IPS-18a (cell line): ENCODE measurements at regions not wholly inside any gene's neighbourhood (a gene's known extent, or its start where the extent isn't known, plus 50 kb on each side); places are given as distances from the start of the nearest gene placed in this dataset.

Experiments
- H3K27ac ChIP-seq: one replicate; pipeline ENCODE4 v1.5.1; 2013; ENCODE audit warnings: low read length
- H3K27me3 ChIP-seq: one replicate; pipeline ENCODE4 v1.6.1; 2013; ENCODE audit warnings: mild to moderate bottlenecking, low read length; ENCODE audit not compliant: control insufficient read depth, insufficient read depth
- H3K36me3 ChIP-seq: one replicate; pipeline ENCODE4 v1.6.1; 2013; ENCODE audit warnings: low read depth, low read length; ENCODE audit not compliant: control insufficient read depth
- H3K4me1 ChIP-seq: one replicate; pipeline ENCODE4 v1.6.1; 2013; ENCODE audit warnings: low read depth, low read length; ENCODE audit not compliant: control insufficient read depth
- H3K4me3 ChIP-seq: one replicate; pipeline ENCODE4 v1.5.1; 2013; ENCODE audit warnings: low read length
- H3K9ac ChIP-seq: one replicate; pipeline ENCODE4 v1.6.1; 2013; ENCODE audit warnings: mild to moderate bottlenecking, low read length, moderate library complexity
- H3K9me3 ChIP-seq: one replicate; pipeline ENCODE4 v1.6.1; 2013; ENCODE audit warnings: low read depth, low read length; ENCODE audit not compliant: control insufficient read depth

DNA sequence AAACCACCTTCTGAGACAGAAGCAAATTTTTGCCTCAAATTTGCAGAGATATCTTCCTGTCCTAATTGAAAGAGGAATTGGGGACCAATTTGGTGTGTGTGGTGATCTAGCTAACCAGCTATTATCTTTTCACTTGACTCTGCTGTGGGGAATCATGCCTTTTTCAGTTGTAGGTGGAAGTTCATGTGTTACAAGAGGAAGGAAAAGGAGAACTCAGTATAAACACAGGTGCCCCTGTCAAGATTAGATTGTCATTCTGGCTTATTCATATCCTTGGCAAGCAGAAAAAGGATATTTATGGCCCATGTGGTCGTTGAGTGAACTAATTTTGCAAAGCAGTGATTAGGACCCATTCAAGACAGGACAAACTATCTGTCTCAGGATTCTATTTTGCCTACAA lies 336.8 kb upstream of the SLC30A5 start:
- Histone ChIP-seq H3K9ac (no peak overlapping the region), H3K27ac (no peak overlapping the region), H3K4me3 (no peak overlapping the region), H3K9me3 (no peaks in the 10 kb centered on the region), H3K27me3 (no peaks in the 10 kb centered on the region), H3K4me1 (no peaks in the 10 kb centered on the region), H3K36me3 (no peaks in the 10 kb centered on the region)

GRCh38 chr5:68757626-68758212 lies 336.1 kb upstream of the SLC30A5 start:
- Histone ChIP-seq H3K27ac (no peak overlapping the region), H3K9me3 (no peaks in the 10 kb centered on the region), H3K9ac (no peak overlapping the region), H3K4me1 (no peaks in the 10 kb centered on the region), H3K27me3 (no peaks in the 10 kb centered on the region), H3K4me3 (no peak overlapping the region), H3K36me3 (no peaks in the 10 kb centered on the region)

- H3K9ac ChIP-seq: no peak overlapping the region
- no peaks in the 10 kb centered on the region for H3K9me3 ChIP-seq
- no peaks in the 10 kb centered on the region for H3K27me3 ChIP-seq
- H3K4me1 ChIP-seq: no peaks in the 10 kb centered on the region
- H3K4me3 ChIP-seq: no peak overlapping the region
- H3K27ac ChIP-seq: no peak overlapping the region
- no peaks in the 10 kb centered on the region for H3K36me3 ChIP-seq
Measured at GRCh38 chr5:68759593-68759992, 334.2 kb upstream of the SLC30A5 start.

DNA sequence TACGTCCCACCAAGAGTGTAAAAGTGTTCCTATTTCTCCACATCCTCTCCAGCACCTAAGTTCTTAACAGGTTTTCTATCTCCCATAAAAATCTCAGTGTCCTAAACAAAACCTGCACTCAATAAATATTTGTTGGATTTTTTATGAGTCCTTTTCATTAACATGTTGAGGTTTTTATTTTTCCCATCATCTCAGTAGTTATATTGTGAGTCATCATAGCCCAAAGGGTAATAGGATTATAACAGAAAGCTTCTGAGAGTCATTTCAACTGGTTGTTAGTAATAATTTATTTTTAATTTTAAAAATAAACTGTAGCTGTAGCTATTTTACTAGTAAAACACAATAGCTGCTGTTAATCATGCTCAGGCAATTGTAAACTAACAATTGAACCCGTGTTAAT lies 331.6 kb upstream of the SLC30A5 start:
- H3K9ac ChIP-seq: no peak overlapping the region
- H3K4me3 ChIP-seq: no peak overlapping the region
- no peaks in the 10 kb centered on the region for H3K27me3 ChIP-seq
- H3K9me3 ChIP-seq: no peaks in the 10 kb centered on the region
- no peaks in the 10 kb centered on the region for H3K4me1 ChIP-seq
- H3K27ac ChIP-seq: no peak overlapping the region
- no peaks in the 10 kb centered on the region for H3K36me3 ChIP-seq

- Histone ChIP-seq H3K27ac (no peak overlapping the region), H3K4me1 (no peaks in the 10 kb centered on the region), H3K36me3 (no peaks in the 10 kb centered on the region), H3K27me3 (no peaks in the 10 kb centered on the region), H3K4me3 (no peak overlapping the region), H3K9ac (no peak overlapping the region), H3K9me3 (no peaks in the 10 kb centered on the region)
Measured at GRCh38 chr5:68766952-68767464, 326.8 kb upstream of the SLC30A5 start.

- Histone ChIP-seq H3K36me3 (no peaks in the 10 kb centered on the region), H3K4me1 (no peaks in the 10 kb centered on the region), H3K9ac (no peak overlapping the region), H3K27me3 (no peaks in the 10 kb centered on the region), H3K27ac (no peak overlapping the region), H3K9me3 (no peaks in the 10 kb centered on the region), H3K4me3 (no peak overlapping the region)
Measured at GRCh38 chr5:68770551-68770950, 323.3 kb upstream of the SLC30A5 start.

DNA sequence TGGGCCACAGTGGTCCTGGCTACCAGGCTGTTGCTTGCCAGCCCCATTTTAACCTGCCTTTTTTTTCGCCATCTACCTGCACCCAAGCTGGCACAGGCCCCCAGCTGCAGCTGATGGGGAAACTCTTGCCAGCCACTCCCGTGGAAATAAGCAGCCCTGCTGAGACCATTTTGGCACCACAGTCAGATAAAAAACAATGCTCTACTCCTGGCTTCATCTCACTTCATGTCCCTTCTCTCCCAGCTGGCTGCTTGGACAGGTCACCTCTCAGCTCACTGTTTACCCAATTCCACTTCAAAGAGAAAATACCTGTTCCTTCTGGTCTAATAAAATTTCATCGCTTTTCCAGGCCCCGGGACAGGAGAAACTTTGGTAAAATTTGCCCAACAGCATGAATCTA lies 322.6 kb upstream of the SLC30A5 start:
- no peaks in the 10 kb centered on the region for H3K9me3 ChIP-seq
- H3K4me3 ChIP-seq: no peak overlapping the region
- no peak overlapping the region for H3K27ac ChIP-seq
- no peaks in the 10 kb centered on the region for H3K27me3 ChIP-seq
- no peaks in the 10 kb centered on the region for H3K36me3 ChIP-seq
- no peaks in the 10 kb centered on the region for H3K4me1 ChIP-seq
- H3K9ac ChIP-seq: no peak overlapping the region

DNA sequence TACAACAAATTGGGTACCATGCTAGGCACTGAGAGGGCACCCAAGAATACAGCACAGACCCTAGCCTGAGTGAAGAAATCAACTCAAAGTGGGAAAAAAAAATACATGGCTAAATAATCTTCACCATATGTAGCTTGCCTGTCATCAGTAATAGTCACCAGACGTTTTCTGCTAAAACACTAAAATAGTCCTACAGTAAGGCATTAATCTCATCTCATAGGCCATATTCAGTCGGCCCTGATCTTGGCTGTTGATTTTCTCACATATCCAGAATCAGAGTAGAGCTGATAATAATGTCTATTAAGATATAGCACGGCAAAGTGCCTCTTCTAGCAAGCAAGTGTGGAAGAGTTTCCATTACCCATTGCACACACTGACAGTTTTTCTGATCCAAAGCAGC lies 322.1 kb upstream of the SLC30A5 start:
- Histone ChIP-seq H3K9ac (no peak overlapping the region), H3K27ac (no peak overlapping the region), H3K27me3 (no peaks in the 10 kb centered on the region), H3K9me3 (no peaks in the 10 kb centered on the region), H3K36me3 (no peaks in the 10 kb centered on the region), H3K4me3 (no peak overlapping the region), H3K4me1 (no peaks in the 10 kb centered on the region)

DNA sequence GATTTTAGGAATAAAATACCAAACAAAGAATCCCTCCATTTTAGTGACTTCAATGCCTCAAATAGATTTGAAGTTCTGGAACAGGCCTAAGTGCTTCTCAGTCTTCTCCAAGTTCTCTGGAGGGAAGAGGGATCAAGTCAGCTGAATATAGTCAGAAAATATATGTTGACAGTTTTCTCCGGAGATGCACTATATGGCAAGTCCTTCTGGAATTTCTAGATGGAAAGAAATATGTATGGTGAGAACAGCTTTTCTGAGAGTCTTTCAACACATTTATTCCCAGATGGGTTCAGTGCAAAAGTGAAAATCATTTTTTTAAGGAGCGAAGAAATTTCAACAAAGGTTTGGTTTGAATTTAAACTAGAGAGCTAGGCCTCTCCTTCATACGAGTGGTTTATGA lies 317.4 kb upstream of the SLC30A5 start:
- no peak overlapping the region for H3K27ac ChIP-seq
- H3K4me1 ChIP-seq: no peaks in the 10 kb centered on the region
- H3K9me3 ChIP-seq: no peaks in the 10 kb centered on the region
- H3K27me3 ChIP-seq: no peaks in the 10 kb centered on the region
- no peaks in the 10 kb centered on the region for H3K36me3 ChIP-seq
- no peak overlapping the region for H3K4me3 ChIP-seq
- no peak overlapping the region for H3K9ac ChIP-seq

- Histone ChIP-seq H3K27ac (no peak overlapping the region), H3K27me3 (no peaks in the 10 kb centered on the region), H3K4me1 (no peaks in the 10 kb centered on the region), H3K9ac (no peak overlapping the region), H3K4me3 (no peak overlapping the region), H3K36me3 (no peaks in the 10 kb centered on the region), H3K9me3 (no peaks in the 10 kb centered on the region)
Measured at GRCh38 chr5:68777135-68777534, 316.7 kb upstream of the SLC30A5 start.

DNA sequence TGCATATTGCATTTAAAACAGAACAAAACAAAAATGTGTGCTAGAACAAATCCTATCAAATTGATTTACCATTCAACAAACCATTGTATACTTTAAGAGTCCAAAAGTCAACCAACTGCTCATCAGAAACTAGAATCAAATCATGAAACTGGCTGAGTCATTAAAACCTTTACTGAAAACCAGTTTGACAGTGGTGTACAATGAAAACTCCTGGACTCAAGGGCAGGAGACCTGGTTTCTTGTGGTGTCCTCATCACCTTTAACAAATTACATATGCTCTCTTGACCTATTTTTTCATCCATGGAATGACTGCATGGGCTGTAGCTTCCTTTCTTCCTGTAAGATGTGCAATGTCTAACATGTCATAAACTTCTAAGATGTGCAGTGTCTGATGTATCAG lies 315.3 kb upstream of the SLC30A5 start:
- Histone ChIP-seq H3K27me3 (no peaks in the 10 kb centered on the region), H3K36me3 (no peaks in the 10 kb centered on the region), H3K4me1 (no peaks in the 10 kb centered on the region), H3K9me3 (no peaks in the 10 kb centered on the region), H3K27ac (no peak overlapping the region), H3K4me3 (no peak overlapping the region), H3K9ac (no peak overlapping the region)

GRCh38 chr5:68780299-68780955 lies 313.4 kb upstream of the SLC30A5 start:
- Histone ChIP-seq H3K4me3 (no peak overlapping the region), H3K36me3 (no peaks in the 10 kb centered on the region), H3K4me1 (no peaks in the 10 kb centered on the region), H3K9ac (no peak overlapping the region), H3K27ac (no peak overlapping the region), H3K27me3 (no peaks in the 10 kb centered on the region), H3K9me3 (no peaks in the 10 kb centered on the region)
